ENCODE measurements at regions not wholly inside any gene's neighbourhood (a gene's known extent, or its start where the extent isn't known, plus 50 kb on each side); places are given as distances from the start of the nearest gene placed in this dataset.

DNA sequence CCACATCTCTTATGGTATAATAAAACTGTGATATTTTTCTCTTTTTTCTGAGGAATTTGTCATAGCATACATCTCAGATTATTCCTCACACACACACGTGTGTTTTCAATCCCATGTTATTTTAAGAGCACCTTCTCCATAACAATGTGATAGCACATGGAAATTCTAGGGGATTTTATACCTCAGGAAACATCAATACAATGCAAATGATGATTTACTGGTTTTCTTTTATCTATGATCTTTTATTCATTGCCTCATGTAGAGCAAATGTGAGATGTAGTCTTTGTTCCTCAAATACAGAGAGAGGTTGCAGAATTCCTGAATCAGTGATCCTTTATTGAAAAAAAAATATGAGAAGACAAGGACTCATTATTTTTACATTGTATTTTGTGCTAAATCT is 128.3 kb upstream of the ROBO1 start:
- intact Hi-C loops (cut with micrococcal nuclease; ENCODE audit: unreplicated experiment), result no loop called here
- no peaks in the 10 kb centered on the region for H3K36me3 ChIP-seq (ENCODE audit: insufficient read depth, low read length)

DNA sequence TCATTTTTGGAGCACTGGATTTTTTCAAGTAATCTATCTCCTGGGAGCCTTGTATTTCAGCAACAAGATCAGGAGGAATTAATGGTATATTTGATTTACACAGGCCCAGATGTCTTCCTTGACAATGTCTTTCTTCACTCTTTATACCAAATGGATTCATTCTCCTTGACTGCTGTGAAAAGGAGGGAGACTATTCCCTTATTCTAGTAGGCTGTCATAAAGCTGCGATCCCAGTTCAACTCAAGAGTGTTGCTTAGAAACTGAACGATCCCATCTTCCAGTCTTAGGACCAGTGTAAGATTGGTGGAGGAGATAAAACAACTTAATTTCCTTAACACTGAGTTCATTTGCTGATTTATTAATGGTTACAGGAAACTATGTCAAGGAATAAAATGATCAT is 119.4 kb upstream of the ROBO1 start:
- intact Hi-C loops (cut with micrococcal nuclease; ENCODE audit: unreplicated experiment), result no loop called here
- H3K36me3 ChIP-seq (ENCODE audit: insufficient read depth, low read length), result no peaks in the 10 kb centered on the region
- H3K9me3 ChIP-seq (ENCODE audit: low read length), result no peaks in the 10 kb centered on the region
- no TSS peak for BruUV-seq (replicated peaks)
- no peaks in the 10 kb centered on the region for H3K79me2 ChIP-seq (ENCODE audit: insufficient read depth, low read depth, low read length)
- H3K9me2 ChIP-seq (ENCODE audit: insufficient read depth, low read length), result no peaks in the 10 kb centered on the region
- ChIA-PET POLR2A (no interaction called here), CTCF (ENCODE audit: unreplicated experiment) (no interaction called here)
- no peak overlapping the region for H3K27ac ChIP-seq (ENCODE audit: low read depth, low read length, poor library complexity, severe bottlenecking)
- TF ChIP-seq, protein P1, sequence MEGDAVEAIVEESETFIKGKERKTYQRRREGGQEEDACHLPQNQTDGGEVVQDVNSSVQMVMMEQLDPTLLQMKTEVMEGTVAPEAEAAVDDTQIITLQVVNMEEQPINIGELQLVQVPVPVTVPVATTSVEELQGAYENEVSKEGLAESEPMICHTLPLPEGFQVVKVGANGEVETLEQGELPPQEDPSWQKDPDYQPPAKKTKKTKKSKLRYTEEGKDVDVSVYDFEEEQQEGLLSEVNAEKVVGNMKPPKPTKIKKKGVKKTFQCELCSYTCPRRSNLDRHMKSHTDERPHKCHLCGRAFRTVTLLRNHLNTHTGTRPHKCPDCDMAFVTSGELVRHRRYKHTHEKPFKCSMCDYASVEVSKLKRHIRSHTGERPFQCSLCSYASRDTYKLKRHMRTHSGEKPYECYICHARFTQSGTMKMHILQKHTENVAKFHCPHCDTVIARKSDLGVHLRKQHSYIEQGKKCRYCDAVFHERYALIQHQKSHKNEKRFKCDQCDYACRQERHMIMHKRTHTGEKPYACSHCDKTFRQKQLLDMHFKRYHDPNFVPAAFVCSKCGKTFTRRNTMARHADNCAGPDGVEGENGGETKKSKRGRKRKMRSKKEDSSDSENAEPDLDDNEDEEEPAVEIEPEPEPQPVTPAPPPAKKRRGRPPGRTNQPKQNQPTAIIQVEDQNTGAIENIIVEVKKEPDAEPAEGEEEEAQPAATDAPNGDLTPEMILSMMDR (conservative IDR thresholded peaks at IDR 0.05; ENCODE audit: low read length), result no peak
- TF ChIP-seq EZH2phosphoT487 (IDR thresholded peaks at IDR 0.05; ENCODE audit: borderline replicate concordance, low read depth, low read length), result no peak
- no peak overlapping the region for H3K4me3 ChIP-seq (ENCODE audit: low read depth, low read length, poor library complexity, severe bottlenecking)
- no peak for DNase-seq (ENCODE audit: low spot score)
- no peaks in the 10 kb centered on the region for H4K20me1 ChIP-seq (ENCODE audit: insufficient read depth, low read length)
- H3K4me1 ChIP-seq (ENCODE audit: insufficient read depth, low read length, poor library complexity, severe bottlenecking), result no peaks in the 10 kb centered on the region
- H3K4me2 ChIP-seq (ENCODE audit: low read length), result no peak overlapping the region
- H2AFZ ChIP-seq (ENCODE audit: low read length), result no peak overlapping the region

More for the DNA sequence above, 128.3 kb upstream of the ROBO1 start:
- BruUV-seq (replicated peaks), result no TSS peak
- Histone ChIP-seq H2AFZ (ENCODE audit: low read length) (no peak overlapping the region), H3K9me3 (ENCODE audit: low read length) (no peaks in the 10 kb centered on the region), H3K79me2 (ENCODE audit: insufficient read depth, low read depth, low read length) (no peaks in the 10 kb centered on the region), H3K4me3 (ENCODE audit: low read depth, low read length, poor library complexity, severe bottlenecking) (no peak overlapping the region), H3K4me2 (ENCODE audit: low read length) (no peak overlapping the region), H3K27ac (ENCODE audit: low read depth, low read length, poor library complexity, severe bottlenecking) (no peak overlapping the region), H3K9me2 (ENCODE audit: insufficient read depth, low read length) (no peaks in the 10 kb centered on the region), H4K20me1 (ENCODE audit: insufficient read depth, low read length) (no peaks in the 10 kb centered on the region), H3K4me1 (ENCODE audit: insufficient read depth, low read length, poor library complexity, severe bottlenecking) (no peaks in the 10 kb centered on the region)
- TF ChIP-seq, protein P1 (conservative IDR thresholded peaks at IDR 0.05; ENCODE audit: low read length), result no peak
- TF ChIP-seq EZH2phosphoT487 (IDR thresholded peaks at IDR 0.05; ENCODE audit: borderline replicate concordance, low read depth, low read length), result no peak
- CTCF ChIA-PET (ENCODE audit: unreplicated experiment), result no interaction called here
- no peak for DNase-seq (ENCODE audit: low spot score)
- POLR2A ChIA-PET, result no interaction called here

DNA sequence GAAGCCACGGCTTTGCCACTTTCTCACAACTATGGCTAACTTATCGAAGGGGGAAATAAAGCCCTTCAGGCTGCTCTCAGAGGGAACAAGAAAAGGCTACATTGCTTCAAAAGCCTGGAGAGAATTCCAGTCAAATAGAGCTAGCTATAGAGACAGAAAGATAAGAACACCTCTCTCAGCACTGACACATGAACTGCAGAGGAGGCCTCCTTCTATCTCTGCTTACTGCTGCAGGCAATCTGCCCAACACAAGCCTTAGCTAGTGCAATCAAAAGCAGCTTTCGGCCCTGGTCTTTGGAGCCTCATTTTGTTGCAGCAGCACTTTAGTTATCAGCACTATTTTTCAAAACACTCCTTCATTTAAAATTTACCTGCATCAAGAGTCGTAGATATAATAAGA is 118.4 kb upstream of the ROBO1 start:
- Histone ChIP-seq H3K4me2 (ENCODE audit: low read length) (no peak overlapping the region), H3K27ac (ENCODE audit: low read depth, low read length, poor library complexity, severe bottlenecking) (no peak overlapping the region), H3K36me3 (ENCODE audit: insufficient read depth, low read length) (no peaks in the 10 kb centered on the region), H3K79me2 (ENCODE audit: insufficient read depth, low read depth, low read length) (no peaks in the 10 kb centered on the region), H3K4me1 (ENCODE audit: insufficient read depth, low read length, poor library complexity, severe bottlenecking) (no peaks in the 10 kb centered on the region), H4K20me1 (ENCODE audit: insufficient read depth, low read length) (no peaks in the 10 kb centered on the region), H3K9me3 (ENCODE audit: low read length) (no peaks in the 10 kb centered on the region), H3K9me2 (ENCODE audit: insufficient read depth, low read length) (no peaks in the 10 kb centered on the region), H2AFZ (ENCODE audit: low read length) (no peak overlapping the region), H3K4me3 (ENCODE audit: low read depth, low read length, poor library complexity, severe bottlenecking) (no peak overlapping the region)
- CTCF ChIA-PET (ENCODE audit: unreplicated experiment), result no interaction called here
- POLR2A ChIA-PET, result no interaction called here
- TF ChIP-seq, protein P1 (conservative IDR thresholded peaks at IDR 0.05; ENCODE audit: low read length), result no peak
- no peak for TF ChIP-seq EZH2phosphoT487 (IDR thresholded peaks at IDR 0.05; ENCODE audit: borderline replicate concordance, low read depth, low read length)
- intact Hi-C loops (cut with micrococcal nuclease; ENCODE audit: unreplicated experiment), result no loop called here
- no TSS peak for BruUV-seq (replicated peaks)
- DNase-seq (ENCODE audit: low spot score), result no peak
